DND-41 (cell line): ENCODE measurements at regions not wholly inside any gene's neighbourhood (a gene's known extent, or its start where the extent isn't known, plus 50 kb on each side); places are given as distances from the start of the nearest gene placed in this dataset.

ENCODE experiments used
- ATAC-seq: fragments of 200-7000 bp; cut with Tn5 transposase; 3 replicates; pipeline ENCODE4 v1.9.1; 2021; ENCODE audit warnings: low read depth; ENCODE audit not compliant: insufficient read depth
- DNase-seq: peaks from one replicate; pipeline ENCODE4 v3.0.0-alpha.2; 2020
- H2AFZ ChIP-seq: 2 replicates; pipeline ENCODE4 v1.6.0; 2012; ENCODE audit warnings: low read depth, low read length
- H3K27ac ChIP-seq: 2 replicates; pipeline ENCODE4 v1.5.1; 2012; ENCODE audit warnings: low read length, inconsistent platforms
- H3K27me3 ChIP-seq: fragments of 200-600 bp; sonication (generic); 2 replicates; pipeline ENCODE4 v1.6.0; 2012; ENCODE audit warnings: low read length, mild to moderate bottlenecking, inconsistent platforms; ENCODE audit not compliant: insufficient read depth, poor library complexity
- H3K36me3 ChIP-seq: 2 replicates; pipeline ENCODE4 v1.5.1; 2012; ENCODE audit warnings: low read length, inconsistent platforms; ENCODE audit not compliant: insufficient read depth
- H3K4me1 ChIP-seq: 2 replicates; pipeline ENCODE4 v1.5.1; 2012; ENCODE audit warnings: mild to moderate bottlenecking, low read length; ENCODE audit not compliant: insufficient read depth
- H3K4me2 ChIP-seq: 2 replicates; pipeline ENCODE4 v1.6.0; 2012; ENCODE audit warnings: mild to moderate bottlenecking, moderate library complexity, low read length, inconsistent platforms; ENCODE audit not compliant: insufficient read depth
- H3K4me3 ChIP-seq, 2 experiments: fragments of 200-600 bp in 1 of 2; shearing (Covaris generic) in 1 of 2; 2 replicates each; pipeline ENCODE4 v1.5.1; 2012 to 2016; ENCODE audit warnings: inconsistent platforms in 2 of 2, low read length in 2 of 2, mild to moderate bottlenecking in 2 of 2, low read depth in 1 of 2, moderate library complexity in 1 of 2
- H3K79me2 ChIP-seq: 2 replicates; pipeline ENCODE4 v1.6.0; 2012; ENCODE audit warnings: low read length, inconsistent platforms; ENCODE audit not compliant: insufficient read depth
- H3K9ac ChIP-seq: 2 replicates; pipeline ENCODE4 v1.6.0; 2012; ENCODE audit warnings: low read depth, mild to moderate bottlenecking, inconsistent platforms, low read length, moderate library complexity
- H3K9me3 ChIP-seq: 2 replicates; pipeline ENCODE4 v1.5.1; 2012; ENCODE audit warnings: low read length, moderate library complexity, mild to moderate bottlenecking, inconsistent platforms; ENCODE audit not compliant: insufficient read depth, severe bottlenecking
- H4K20me1 ChIP-seq: 2 replicates; pipeline ENCODE4 v1.6.0; 2012; ENCODE audit warnings: low read length; ENCODE audit not compliant: insufficient read depth
- CTCF ChIP-seq: IDR thresholded peaks from 2 replicates; pipeline ENCODE4 v1.5.1; 2012; ENCODE audit warnings: borderline replicate concordance, low read length, moderate library complexity, mild to moderate bottlenecking; ENCODE audit not compliant: poor library complexity, severe bottlenecking; ENCODE audit errors: extremely low read depth
- EZH2 ChIP-seq: IDR thresholded peaks from 3 replicates; pipeline ENCODE4 v1.6.1; 2012; ENCODE audit warnings: borderline replicate concordance, low read depth, mild to moderate bottlenecking, moderate library complexity, low read length, inconsistent platforms; ENCODE audit not compliant: severe bottlenecking

DNA sequence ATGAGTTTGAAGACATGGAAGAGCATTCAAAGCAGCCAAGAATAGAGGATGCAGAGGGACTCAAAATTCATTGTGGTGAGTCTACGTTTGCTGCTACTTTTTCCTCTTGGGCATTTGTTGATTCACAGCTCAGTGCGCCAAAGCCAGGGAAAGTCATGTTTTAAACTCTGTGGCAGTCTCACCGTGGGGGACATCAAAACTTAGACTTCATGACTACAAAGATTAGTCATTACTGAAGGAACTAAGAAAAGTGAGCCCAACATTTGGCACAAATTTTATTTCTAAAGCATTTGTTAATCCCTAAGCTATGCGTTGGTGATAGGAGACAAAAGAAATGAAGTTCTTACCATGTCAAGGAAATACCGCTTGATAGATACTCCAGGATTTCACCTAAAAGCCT, 73.7 kb upstream of the MTAP start:
- H3K27me3 ChIP-seq, result no peaks in the 10 kb centered on the region
- no peaks in the 10 kb centered on the region for H3K36me3 ChIP-seq
- no peak overlapping the region for H3K9ac ChIP-seq
- no peak overlapping the region for H3K4me2 ChIP-seq
- no peak overlapping the region for H3K4me3 ChIP-seq
- ATAC-seq, result no peak
- H3K4me1 ChIP-seq, result no peaks in the 10 kb centered on the region
- DNase-seq, result no peak
- H3K79me2 ChIP-seq, result no peaks in the 10 kb centered on the region
- no peak overlapping the region for H2AFZ ChIP-seq
- TF ChIP-seq EZH2 (no peak), CTCF (no peak)
- H3K27ac ChIP-seq, result no peak overlapping the region
- H3K9me3 ChIP-seq, result no peaks in the 10 kb centered on the region
- H4K20me1 ChIP-seq, result no peaks in the 10 kb centered on the region

GRCh38 chr9:21729648-21730047, 72.8 kb upstream of the MTAP start:
- TF ChIP-seq EZH2, result no peak
- no peak for TF ChIP-seq CTCF
- Histone ChIP-seq H3K4me1 (no peaks in the 10 kb centered on the region), H3K27ac (no peak overlapping the region), H3K9ac (no peak overlapping the region), H3K9me3 (no peaks in the 10 kb centered on the region), H3K4me3 (no peak overlapping the region), H3K36me3 (no peaks in the 10 kb centered on the region), H4K20me1 (no peaks in the 10 kb centered on the region), H3K79me2 (no peaks in the 10 kb centered on the region), H3K27me3 (no peaks in the 10 kb centered on the region), H3K4me2 (no peak overlapping the region), H2AFZ (no peak overlapping the region)
- no peak for ATAC-seq
- DNase-seq, result no peak

GRCh38 chr9:21730899-21731298, 71.5 kb upstream of the MTAP start:
- DNase-seq (no peak), ATAC-seq (no peak)
- H3K4me3 ChIP-seq, result no peak overlapping the region
- H3K79me2 ChIP-seq, result no peaks in the 10 kb centered on the region
- H3K9me3 ChIP-seq, result no peaks in the 10 kb centered on the region
- no peak overlapping the region for H3K27ac ChIP-seq
- no peak overlapping the region for H3K4me2 ChIP-seq
- H3K9ac ChIP-seq, result no peak overlapping the region
- no peaks in the 10 kb centered on the region for H4K20me1 ChIP-seq
- no peaks in the 10 kb centered on the region for H3K36me3 ChIP-seq
- H2AFZ ChIP-seq, result no peak overlapping the region
- H3K4me1 ChIP-seq, result no peaks in the 10 kb centered on the region
- no peak for TF ChIP-seq CTCF
- no peak for TF ChIP-seq EZH2
- H3K27me3 ChIP-seq, result no peaks in the 10 kb centered on the region

DNA sequence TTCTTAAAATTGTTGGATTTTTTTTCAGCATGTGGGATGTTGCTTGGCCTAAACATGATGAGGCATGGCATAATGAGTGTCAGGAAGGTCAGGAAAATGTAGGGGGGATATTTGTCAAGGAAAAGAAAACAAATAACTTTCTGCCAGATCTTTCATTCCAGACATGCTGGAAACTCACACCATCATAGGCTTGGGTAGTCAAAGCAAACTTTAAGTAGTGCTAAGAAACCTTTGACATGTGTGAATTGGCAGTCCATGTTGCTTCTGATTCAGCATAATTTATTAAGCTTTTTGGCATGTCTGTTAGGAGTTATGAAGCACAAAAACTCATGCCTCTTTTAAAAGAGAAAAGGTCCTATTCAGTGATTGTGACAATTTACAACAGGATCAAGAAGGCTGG, 61.3 kb upstream of the MTAP start:
- Histone ChIP-seq H3K4me3 (no peak overlapping the region), H3K9me3 (no peaks in the 10 kb centered on the region), H4K20me1 (no peaks in the 10 kb centered on the region), H2AFZ (no peak overlapping the region), H3K27me3 (peaks cover 3% of the 10 kb centered on the region), H3K4me2 (no peak overlapping the region), H3K4me1 (no peaks in the 10 kb centered on the region), H3K9ac (no peak overlapping the region), H3K79me2 (no peaks in the 10 kb centered on the region), H3K27ac (no peak overlapping the region), H3K36me3 (no peaks in the 10 kb centered on the region)
- ATAC-seq, result no peak
- no peak for TF ChIP-seq EZH2
- TF ChIP-seq CTCF, result no peak
- DNase-seq, result no peak
